Stimulated activated CD8-positive, alpha-beta memory T cell treated with anti-CD3 and anti-CD28 coated beads, Interleukin-4, amount 100 ng/mL, for 48 hours (primary cell): ENCODE measurements at regions not wholly inside any gene's neighbourhood (a gene's known extent, or its start where the extent isn't known, plus 50 kb on each side); places are given as distances from the start of the nearest gene placed in this dataset.

Experiments used
- DNase-seq: peaks from one replicate; pipeline ENCODE4 v3.0.0-alpha.2; 2020

DNA sequence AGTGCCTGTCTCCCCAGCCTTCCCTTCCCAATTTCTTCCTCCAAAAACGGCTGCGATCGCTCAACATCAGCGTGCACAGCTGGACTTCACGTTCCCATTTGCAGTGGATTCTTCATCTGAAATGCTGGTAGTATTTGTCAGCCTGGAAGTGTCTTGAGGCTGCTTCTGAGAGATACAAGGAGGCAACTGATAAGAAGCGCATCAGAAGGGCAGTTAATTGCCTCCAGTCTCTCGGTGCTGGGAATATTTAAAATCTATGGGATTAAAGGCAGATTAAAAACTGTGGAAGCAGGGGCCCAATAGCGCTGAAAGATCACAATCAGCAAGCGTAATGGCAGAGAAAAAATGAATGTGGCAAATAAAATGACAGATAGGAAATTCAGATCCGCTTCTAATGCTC lies 450.0 kb downstream of the GATA3 start:
- DNase-seq = no peak

DNA sequence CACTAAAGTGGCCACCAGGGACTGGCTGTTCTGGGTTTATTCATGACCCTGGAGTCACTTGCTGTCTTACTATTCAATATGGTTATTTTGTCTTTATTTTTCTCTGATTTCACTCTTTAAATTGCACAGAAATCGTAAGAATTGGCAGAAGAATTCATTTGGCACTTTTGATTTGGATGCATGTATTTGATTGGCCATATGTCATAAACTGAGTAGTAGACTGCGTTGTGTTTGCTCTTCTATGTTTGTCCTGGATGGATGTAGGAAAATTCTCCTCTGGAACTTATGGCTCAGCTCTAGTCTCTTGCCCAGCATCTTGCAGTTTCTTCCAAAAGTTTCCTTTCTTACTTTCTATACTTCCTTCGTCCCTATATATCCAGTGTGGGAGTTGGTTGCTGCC lies 452.7 kb downstream of the GATA3 start:
- no peak for DNase-seq

DNA sequence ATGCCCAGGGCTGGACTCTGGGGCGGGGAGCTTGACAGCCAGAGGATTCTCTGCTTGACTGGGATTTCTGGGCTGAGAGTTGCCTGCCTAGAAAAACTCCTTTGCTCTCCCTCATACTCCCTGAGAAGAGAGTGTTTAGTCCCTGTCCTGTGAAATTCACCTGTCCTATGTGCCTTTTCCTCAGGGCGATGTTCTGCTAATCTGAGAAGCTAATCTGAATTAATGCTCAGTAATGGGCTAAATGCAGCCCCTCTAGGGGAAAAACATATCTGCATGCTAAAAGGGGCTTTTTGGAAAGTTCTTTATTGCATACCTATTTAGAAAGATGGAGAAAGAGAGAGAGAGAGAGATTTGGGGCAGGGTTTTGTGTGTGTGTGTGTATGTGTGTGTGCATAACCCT lies 454.4 kb downstream of the GATA3 start:
- DNase-seq = no peak

DNA sequence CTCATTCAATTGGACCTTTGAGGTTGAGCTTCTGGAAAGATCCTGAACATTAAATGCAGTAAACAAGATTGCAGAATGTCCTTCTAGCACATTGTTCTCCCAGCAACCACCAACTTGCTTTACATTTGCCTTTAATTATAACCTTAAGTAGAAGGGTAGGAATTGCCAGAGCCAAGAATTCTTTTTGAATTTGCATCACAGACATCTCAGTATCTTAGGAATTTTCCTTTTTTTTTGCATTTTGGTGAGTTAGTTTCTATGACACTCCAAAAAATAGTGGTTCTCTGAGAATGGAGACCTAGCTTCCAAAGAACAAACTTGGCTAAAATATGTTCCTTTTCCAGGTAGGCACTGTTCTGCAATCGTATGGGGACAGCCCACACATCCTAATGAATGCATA lies 456.0 kb downstream of the GATA3 start:
- no peak for DNase-seq

DNA sequence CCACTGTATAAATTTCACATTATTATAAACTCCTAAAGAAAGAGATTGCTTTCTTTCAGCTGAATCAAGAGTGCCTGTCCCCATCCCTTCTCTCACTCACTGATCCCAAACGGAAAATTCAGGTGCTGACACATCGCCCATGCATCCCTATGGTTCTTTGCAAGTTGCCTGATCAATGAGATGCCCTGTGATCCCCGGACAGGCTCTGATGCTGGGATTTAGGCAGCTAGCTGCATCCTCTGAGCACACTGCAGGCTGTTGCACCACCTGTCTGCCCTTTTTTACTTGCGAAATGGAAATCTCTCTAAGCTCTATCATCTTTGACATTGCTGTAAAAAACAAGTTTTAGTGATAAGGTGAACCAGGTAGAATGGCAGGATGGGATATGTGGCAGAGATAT lies 456.5 kb downstream of the GATA3 start:
- DNase-seq = no peak

DNA sequence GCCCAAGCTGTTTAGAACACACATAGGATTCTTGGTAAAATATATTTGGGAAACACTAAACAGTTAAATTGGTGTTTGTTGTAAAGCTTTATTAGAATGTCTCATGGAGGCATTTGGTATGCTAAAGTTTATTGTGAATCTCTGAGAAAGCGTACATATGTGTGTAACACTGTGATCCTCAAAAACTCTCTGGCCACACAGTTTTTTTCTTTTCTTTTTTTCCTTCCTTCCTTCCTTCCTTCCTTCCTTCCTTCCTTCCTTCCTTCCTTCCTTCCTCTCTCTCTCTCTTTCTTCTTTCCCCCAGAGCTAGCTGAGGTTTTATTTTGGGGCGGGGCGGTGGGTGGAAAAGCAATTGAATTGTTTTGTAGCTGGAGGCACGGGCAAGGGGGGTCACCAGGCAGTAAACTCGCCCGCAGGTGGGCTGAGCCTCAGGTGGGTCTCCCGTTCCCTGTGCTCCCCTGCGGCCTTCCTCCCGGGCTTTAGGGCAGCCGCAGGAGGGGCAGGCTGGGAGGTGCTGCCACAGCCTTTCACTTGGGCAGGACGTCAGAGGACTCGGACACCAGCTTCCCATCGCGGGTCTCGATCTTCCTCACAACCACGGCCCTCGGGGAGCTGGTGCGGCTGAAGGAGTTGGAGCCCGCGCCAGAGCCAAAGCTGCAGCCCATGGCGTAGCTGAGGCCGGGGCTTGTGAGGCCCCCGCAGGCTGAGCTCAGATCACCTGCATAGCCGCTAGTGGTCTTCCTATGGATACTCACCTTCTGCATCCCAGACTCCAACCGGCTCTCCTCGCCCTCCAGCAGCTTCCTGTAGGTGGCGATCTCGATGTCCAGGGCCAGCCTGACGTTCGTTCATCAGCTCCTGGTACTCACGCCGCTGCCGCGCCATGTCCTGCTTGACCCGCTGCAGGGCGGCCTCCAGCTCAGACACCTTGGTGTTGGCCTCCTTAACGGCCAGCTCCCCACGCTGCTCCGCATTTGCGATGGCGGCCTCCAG lies 459.0 kb downstream of the GATA3 start:
- DNase-seq = no peak

DNA sequence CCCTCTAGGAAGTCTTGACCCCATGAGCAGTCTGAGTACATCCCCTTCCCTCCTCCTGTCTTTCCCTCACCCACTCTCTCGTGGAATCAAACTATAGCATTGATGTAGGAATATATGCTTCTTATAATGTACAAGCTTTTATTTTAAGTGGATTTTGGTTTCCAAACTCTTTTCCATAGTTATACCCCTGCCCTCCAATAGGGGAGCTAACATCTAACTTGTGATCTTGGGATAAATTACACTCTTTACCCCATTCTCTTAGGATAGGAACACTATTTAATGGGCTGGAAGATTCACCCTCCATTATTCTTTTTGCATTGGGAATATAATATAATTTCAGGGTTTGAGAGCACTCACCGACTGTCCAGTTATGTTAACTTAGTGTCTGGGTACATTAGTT lies 465.9 kb downstream of the GATA3 start:
- no peak for DNase-seq

DNA sequence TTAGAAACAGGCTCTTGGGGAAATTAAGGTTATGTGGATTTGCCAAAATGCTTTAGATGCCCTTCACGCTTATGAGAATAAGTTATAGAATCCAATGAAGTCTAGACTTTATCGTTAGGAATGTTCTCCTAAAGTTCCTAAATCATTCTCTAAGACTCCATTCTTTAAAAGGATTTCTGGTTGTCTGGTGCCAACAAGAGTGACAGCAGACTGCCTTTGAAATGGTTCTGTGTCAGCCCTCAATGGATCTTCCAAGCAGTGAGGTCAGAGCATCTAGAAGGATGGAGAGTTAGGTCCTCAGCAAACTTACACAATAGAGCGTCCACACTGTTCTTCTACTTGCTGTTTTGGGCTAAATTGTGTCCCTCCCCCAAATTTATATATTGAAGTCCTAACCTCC lies 473.3 kb downstream of the GATA3 start:
- no peak for DNase-seq

DNA sequence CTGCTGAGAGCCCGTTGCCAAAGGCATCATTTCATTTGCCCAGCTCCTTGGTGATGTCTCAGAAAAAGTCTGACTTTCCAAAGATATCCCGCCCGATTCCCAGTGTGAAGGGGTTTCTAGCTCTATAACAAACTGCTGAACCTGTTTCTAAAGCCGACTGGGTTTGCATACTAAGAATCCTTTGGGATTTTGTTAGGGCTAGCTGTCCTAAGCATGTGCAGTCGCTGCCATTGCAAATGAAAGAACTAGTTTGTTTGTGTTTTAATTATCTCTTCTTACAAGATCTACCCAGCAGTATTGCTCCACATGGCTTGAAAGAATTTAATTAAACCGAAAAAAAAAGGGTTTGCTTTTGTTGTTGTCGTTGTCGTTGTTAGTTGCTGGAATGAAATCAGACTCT lies 476.6 kb downstream of the GATA3 start:
- no peak for DNase-seq

DNA sequence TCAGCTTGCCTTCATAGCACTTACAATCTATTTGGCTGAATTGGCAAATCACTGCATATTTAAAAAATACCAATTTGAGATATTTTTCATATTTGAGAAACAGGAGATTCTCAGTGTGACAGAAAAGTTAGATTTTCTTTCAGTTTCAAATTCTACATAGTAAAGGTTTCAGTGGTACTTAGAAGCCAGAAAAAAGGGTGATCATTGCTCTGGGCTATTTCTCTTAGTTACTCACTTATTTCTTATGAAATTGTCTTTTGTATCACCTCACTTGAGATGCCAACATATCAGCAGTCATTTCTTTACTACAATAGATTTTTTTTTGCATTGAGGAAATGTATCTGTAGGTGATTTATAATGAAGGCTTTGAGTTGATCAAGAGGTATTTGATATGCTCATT lies 478.2 kb downstream of the GATA3 start:
- DNase-seq = no peak

DNA sequence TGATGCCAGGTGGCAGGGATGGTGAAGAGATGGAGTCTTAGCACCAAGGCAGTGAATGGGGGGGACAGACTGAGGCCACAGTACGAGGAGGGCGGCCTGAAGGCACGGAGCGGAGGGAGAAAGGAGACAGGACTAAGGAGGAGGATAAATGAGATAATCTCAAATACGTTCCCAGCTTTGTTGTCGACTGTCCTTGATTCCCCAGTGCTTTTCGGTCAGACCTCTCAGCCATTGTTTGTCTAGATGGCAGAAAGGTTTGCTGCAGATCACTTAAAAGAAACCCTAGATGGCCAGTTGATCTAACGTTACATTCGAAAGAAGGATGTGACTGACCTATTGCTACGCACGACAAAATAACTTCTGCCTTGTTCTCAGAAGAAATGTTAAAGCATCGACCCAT lies 479.0 kb downstream of the GATA3 start:
- DNase-seq = no peak

DNA sequence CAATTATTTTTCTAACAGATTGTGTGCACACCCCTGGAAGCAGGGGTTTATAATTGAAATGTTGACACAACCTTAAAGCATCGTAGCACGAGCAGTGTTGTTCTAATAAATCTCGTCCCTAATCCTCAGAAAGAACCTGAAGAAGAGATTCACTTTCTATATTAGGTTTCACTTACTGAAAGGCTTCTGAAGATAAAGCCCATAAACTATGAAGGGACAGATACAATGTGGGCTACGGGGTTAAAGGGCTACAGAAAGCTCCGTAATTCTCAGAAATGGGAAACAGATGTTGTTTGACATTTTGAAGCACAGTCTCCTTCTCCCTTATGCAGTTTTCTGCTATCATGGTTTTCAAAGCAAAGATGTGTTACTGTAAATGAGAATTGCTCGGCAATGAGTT lies 479.6 kb downstream of the GATA3 start:
- DNase-seq = no peak

DNA sequence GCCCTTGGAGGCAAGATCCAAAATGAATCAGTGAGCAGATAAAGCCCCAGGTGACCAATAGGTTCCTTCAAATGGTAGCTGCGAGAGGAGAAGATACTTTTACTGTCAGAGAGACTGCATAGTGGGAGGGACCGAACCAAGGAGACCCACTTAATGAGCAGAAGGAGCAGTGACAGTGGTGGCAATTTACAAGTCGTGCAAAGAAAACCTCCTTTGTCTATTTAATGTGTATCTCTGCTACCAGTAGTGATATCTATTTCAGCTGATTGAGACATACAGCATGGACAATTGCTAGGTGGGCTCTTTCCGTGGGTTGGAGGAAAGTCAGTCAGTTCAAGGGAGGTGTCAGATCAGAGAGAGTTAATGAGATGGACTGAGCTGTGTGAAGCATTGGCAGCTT lies 480.4 kb downstream of the GATA3 start:
- DNase-seq = no peak

DNA sequence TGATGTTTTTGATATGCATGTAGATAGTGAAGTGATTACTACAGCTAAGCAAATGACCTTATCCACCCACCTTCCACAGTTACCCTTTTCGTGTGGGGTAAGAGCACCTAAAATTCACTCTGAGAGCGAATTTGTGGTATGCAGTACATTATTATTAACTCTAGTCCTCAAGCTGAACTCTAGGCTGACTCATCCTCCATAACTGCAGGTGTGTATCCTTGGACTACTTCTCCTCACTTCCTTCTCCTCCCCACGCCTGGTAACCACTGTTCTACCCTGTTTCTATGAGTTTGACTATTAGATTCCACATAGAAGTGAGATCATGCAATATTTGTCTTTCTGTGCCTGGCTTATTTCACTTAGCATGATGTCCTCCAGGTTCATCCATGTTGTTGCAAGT lies 484.6 kb downstream of the GATA3 start:
- no peak for DNase-seq

DNA sequence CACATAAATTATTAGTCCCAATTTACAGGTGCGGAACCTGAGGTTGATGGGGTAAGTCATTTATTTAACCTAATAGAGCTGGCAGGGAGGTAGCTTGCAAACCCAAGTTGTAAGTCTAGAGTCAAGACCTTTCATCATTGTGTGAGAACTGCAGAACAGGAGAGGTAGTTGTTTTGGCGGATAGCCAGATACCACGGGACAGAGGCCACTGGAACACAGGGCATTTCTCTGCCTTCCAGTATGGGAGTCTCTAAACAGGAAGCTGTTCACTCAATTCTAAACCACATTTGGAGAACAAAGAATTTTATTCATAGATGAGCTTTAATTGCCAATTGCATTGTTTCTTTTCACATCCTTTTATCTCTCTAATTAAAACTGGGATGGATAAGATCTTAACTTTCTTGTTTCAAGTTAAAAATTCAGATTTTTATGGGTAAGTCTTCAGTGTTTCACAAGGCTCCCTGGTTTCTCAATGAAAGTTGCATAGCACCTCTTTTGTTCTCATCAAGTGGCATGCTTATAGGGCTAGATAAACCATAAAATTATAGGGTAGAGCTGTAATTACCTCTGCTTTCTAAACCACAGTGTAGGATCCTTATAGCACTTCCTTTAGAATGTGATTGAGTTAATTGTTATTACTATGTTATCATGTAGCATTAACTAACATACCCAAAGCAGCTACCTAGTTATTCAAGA lies 489.0 kb downstream of the GATA3 start:
- DNase-seq = no peak

DNA sequence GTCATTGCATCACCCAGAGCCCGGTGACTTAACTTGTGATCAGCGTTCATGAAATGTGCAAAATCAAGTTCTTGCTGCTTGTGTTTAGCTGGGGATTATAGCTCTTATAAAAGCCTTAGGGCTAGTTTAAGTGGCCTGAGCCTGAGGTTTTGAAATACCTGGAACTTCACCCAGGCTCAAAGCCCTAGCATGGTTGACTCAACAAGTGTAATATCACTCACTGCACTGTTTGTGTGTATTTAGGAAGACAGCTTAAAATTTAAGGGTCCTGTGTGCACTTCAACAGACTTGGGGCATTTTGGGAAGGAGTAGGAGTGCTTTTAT lies 489.5 kb downstream of the GATA3 start:
- no peak for DNase-seq

DNA sequence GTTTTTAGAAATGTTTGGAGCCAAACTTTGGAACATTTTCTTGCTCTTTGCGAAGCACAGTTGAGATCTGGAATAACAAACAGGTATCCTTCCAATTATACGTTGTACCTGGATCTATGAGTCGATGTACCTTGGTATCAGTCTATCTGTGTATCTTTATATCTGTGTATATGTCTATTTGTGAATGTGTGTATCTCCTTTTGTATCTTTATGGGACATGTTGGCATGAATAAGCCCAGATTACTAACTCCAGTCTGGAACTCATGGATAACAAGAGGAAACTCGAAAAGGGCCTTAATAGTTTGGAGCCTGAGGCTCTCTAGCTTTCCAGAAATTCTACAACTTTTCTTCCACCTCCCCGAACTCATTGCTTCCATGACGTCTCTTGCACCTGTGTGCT lies 490.0 kb downstream of the GATA3 start:
- no peak for DNase-seq

DNA sequence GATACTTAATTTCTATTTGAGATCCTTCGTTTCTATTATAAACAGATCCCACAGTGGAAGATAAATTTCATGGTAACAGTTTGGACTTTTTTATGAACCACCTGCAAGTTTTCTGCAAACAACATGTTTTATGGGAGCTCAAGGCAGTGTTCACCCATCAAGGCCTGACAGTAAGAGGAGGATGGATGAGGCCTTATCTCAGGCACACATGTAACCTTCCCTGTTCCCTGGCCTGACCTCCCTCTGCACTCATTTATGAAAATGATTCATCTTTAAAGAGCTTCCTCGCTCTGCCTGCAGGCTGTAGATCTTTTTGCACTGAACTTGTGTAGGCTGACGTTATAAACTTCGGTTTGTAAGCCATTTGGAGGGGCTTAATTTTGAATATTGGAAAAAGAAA lies 500.1 kb downstream of the GATA3 start:
- DNase-seq = no peak

DNA sequence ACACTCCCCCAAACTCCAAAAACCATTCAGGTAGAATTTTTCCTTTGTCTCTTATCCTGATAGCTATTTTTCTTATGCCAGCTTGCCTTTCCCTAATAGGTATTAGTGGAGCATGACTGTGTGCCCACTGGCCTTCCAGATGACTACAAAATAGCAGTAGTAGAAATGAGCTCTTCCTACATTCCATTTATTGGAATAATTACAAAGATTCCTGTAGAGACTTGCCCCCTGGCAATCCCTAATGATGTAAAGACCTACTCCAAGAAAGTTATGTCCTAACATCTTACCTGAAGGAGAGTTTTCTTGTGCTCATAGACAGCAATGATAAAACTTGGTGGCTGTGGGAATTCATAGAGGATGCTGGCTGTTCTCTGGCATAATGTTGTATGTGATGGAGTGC lies 501.8 kb downstream of the GATA3 start:
- no peak for DNase-seq

DNA sequence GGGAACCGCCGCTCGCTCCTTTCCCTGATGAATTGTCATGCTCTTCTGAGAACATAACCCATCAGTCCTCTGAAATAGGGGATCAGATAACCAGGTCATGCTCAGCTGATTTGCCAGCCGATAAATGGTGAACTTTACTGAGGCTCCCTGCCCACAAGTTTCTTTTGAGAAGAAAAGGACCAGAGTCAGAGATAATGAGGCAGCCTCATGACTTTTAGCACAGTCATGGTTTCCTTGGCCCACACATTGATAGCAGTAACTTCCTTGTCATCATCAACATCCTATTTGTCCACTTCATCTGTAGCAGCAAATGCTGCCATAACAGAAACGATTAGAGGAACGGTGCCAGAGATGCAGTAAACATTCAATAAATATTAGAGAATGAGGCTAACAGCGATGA lies 509.0 kb downstream of the GATA3 start:
- peak; percentile 30 for DNase-seq

DNA sequence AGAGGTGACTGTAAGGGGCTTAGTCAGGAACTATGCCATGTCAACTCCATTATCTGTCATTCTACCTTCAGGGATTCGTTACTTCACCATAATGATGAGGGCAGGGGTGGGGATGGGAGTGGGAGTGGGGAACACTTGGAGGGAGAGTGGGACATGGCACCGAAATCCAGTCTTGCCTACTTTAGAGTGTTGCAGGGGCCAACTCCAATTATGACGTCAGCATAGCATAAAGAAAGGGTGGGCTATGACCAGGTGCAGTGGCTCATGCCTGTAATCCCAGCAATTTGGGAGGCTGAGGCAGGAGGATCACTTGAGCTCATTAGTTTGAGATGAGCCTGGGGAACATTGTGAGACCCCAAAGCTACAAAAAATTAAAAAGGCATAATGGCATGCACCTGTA lies 512.2 kb downstream of the GATA3 start:
- DNase-seq = no peak

DNA sequence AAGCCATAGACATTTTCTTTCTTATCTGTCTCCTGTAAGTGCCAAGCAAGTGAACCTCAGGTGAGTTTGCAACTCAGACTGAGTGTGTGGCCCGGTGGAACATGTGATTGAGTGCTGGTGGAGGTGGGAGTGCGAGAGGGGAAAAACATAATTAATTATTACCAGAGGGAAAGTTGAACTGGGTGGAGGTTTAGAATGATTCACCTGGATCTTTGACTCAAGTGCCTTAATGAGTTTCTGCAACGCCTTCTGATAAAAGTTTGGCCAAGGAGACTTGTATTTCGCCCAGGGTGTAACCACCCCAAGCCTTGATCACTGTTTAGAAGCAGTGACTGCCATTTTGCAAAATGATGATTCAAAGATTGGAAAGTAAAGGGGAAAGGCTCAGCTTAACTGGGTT lies 513.9 kb downstream of the GATA3 start:
- no peak for DNase-seq

DNA sequence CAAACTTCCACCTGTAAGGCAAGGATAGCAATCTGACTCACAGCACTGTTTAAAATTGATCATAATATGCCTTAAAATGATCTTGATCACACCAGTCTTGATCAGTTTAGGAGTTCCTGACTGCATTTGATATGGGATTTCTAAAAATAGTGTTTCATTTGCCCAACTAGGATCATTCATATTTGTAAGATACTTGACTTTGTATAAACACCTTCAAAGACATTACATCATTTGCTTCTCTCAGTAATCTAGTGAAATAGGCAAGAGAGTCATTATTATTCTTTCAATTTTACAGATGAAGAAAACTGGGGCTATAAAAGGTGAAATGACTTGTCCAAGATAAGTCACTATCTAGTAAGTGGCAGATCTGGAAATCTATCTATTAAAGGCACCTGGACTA lies 521.1 kb downstream of the GATA3 start:
- no peak for DNase-seq

DNA sequence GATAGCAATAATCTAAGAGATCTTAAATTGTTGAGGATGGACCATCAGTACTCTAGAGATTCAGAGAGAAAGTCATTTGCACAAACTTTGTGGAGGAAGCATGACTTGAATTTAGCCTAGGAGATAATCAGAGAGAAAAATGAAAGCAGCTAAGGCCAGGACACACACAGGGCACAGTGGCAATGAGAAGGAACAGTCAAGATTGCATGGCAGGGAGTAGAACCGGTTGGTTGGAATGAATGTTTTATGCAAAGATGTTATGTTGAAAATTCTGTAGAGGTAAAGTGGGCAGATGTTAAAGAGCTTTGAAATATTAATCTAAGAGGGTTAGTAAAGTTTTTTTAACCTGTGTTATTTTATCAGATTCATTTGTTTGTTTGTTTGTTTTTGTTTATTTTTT lies 521.8 kb downstream of the GATA3 start:
- DNase-seq = no peak

DNA sequence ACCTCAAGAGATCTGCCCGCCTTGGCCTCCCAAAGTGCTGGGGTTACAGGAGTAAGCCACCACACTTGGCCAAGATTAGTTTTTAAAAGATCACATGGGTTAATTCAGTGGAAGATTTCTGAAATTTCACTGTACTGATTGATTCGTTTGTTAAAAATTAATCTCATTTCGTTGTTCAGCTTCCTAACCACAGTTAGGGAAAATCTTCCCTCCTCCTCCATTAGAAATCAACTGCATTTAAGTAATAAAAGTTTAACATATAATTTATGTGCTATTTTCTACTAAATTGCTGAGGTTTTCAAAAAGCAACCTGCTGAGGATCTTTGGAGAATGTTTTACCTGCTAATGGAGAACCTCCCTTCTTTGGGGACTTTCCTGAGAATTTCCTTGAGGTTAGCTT lies 522.4 kb downstream of the GATA3 start:
- no peak for DNase-seq
